GM23338 (cell line): ENCODE measurements at regions not wholly inside any gene's neighbourhood (a gene's known extent, or its start where the extent isn't known, plus 50 kb on each side); places are given as distances from the start of the nearest gene placed in this dataset.

Source experiments
- ATAC-seq: fragments of 200-7000 bp; cut with Tn5 transposase; 3 replicates; pipeline ENCODE4 v1.9.1; 2020
- DNase-seq: peaks from one replicate; pipeline ENCODE4 v3.0.0-alpha.2; 2015; ENCODE audit warnings: low spot score
- H2AFZ ChIP-seq: fragments of 200-600 bp; sonication (generic); 2 replicates; pipeline ENCODE4 v1.8.0; 2016; ENCODE audit warnings: antibody characterized with exemption, mild to moderate bottlenecking, moderate library complexity
- H3F3A ChIP-seq: fragments of 200-600 bp; sonication (generic); replicated peaks from 2 replicates; pipeline ENCODE4 v1.8.0; 2017; ENCODE audit warnings: antibody characterized with exemption, mixed run types, low read depth
- H3K27ac ChIP-seq: fragments of 200-600 bp; sonication (generic); 2 replicates; pipeline ENCODE4 v1.6.1; 2016; ENCODE audit warnings: low read depth
- H3K27me3 ChIP-seq: fragments of 200-600 bp; sonication (generic); 2 replicates; pipeline ENCODE4 v1.8.0; 2016; ENCODE audit warnings: mild to moderate bottlenecking, mixed run types, moderate library complexity; ENCODE audit not compliant: insufficient read depth
- H3K36me3 ChIP-seq: fragments of 200-600 bp; sonication (generic); 2 replicates; pipeline ENCODE4 v1.8.0; 2016; ENCODE audit warnings: mild to moderate bottlenecking; ENCODE audit not compliant: insufficient read depth
- H3K4me1 ChIP-seq: fragments of 200-600 bp; sonication (generic); 2 replicates; pipeline ENCODE4 v1.8.0; 2016; ENCODE audit warnings: mild to moderate bottlenecking, moderate library complexity; ENCODE audit not compliant: insufficient read depth
- H3K4me2 ChIP-seq: fragments of 200-600 bp; sonication (generic); 2 replicates; pipeline ENCODE4 v1.7.1; 2017; ENCODE audit warnings: mixed run types
- H3K4me3 ChIP-seq: fragments of 200-600 bp; sonication (generic); 2 replicates; pipeline ENCODE4 v1.6.1; 2016; ENCODE audit warnings: mixed run types
- H3K79me2 ChIP-seq: fragments of 200-600 bp; sonication (generic); replicated peaks from 2 replicates; pipeline ENCODE4 v1.8.0; 2017; ENCODE audit warnings: mild to moderate bottlenecking; ENCODE audit not compliant: insufficient read depth
- H3K9me2 ChIP-seq: fragments of 200-600 bp; sonication (generic); 2 replicates; pipeline ENCODE4 v1.8.0; 2017; ENCODE audit not compliant: insufficient read depth
- H4K20me1 ChIP-seq: fragments of 200-600 bp; sonication (generic); replicated peaks from 2 replicates; pipeline ENCODE4 v1.8.0; 2017; ENCODE audit warnings: mild to moderate bottlenecking; ENCODE audit not compliant: insufficient read depth
- H3K27ac Mint-ChIP-seq: 2 replicates; pipeline ENCODE4 v1.8.0; 2020; ENCODE audit warnings: inconsistent platforms, mild to moderate bottlenecking, moderate library complexity, mixed read lengths
- H3K27me3 Mint-ChIP-seq: 3 replicates; pipeline ENCODE4 v1.8.0; 2022; ENCODE audit warnings: low read depth, mild to moderate bottlenecking, moderate library complexity, mixed read lengths, inconsistent platforms; ENCODE audit not compliant: insufficient read depth, poor library complexity
- H3K36me3 Mint-ChIP-seq: 3 replicates; pipeline ENCODE4 v1.8.0; 2021; ENCODE audit warnings: low read depth, mild to moderate bottlenecking, inconsistent platforms, moderate library complexity, mixed read lengths
- H3K4me1 Mint-ChIP-seq: 3 replicates; pipeline ENCODE4 v1.8.0; 2020; ENCODE audit warnings: mild to moderate bottlenecking, inconsistent platforms, mixed read lengths
- H3K4me3 Mint-ChIP-seq: 3 replicates; pipeline ENCODE4 v1.8.0; 2021; ENCODE audit warnings: moderate library complexity, mild to moderate bottlenecking, inconsistent platforms, mixed read lengths
- H3K9me3 Mint-ChIP-seq: 3 replicates; pipeline ENCODE4 v1.8.0; 2020; ENCODE audit warnings: moderate library complexity, mild to moderate bottlenecking, inconsistent platforms, mixed read lengths
- CREB1 ChIP-seq: fragments of 250-450 bp; sonication (Bioruptor Pico); IDR thresholded peaks from 2 replicates; pipeline ENCODE4 v1.5.0; 2020; ENCODE audit warnings: low read depth, mild to moderate bottlenecking, moderate library complexity
- CTCF ChIP-seq, 2 experiments: fragments of 200-600 bp in 1 of 2; sonication (generic) in 1 of 2; conservative IDR thresholded peaks; 2 replicates each; pipeline versions ENCODE4 v1.5.1 to v1.6.1; 2016 to 2017; ENCODE audit warnings: antibody characterized with exemption in 2 of 2, low read depth in 2 of 2, mild to moderate bottlenecking in 2 of 2, moderate library complexity in 1 of 2
- ETS1 ChIP-seq: IDR thresholded peaks from 2 replicates; pipeline ENCODE4 v1.6.1; 2016; ENCODE audit warnings: antibody characterized with exemption
- EZH2 ChIP-seq: fragments of 200-600 bp; sonication (generic); IDR thresholded peaks from one replicate; pipeline ENCODE4 v1.8.0; 2017; ENCODE audit warnings: antibody characterized with exemption, mild to moderate bottlenecking, low read depth; ENCODE audit not compliant: unreplicated experiment
- EZH2phosphoT487 ChIP-seq: fragments of 200-600 bp; sonication (generic); IDR thresholded peaks from one replicate; pipeline ENCODE4 v1.8.1; 2018; ENCODE audit warnings: antibody characterized with exemption; ENCODE audit not compliant: unreplicated experiment
- JUNB ChIP-seq: IDR thresholded peaks from one replicate; pipeline ENCODE4 v1.6.1; 2016; ENCODE audit warnings: antibody characterized with exemption; ENCODE audit not compliant: unreplicated experiment
- NANOG ChIP-seq: IDR thresholded peaks from 2 replicates; pipeline ENCODE4 v1.6.1; 2016; ENCODE audit warnings: antibody characterized with exemption, borderline replicate concordance
- POLR2AphosphoS5 ChIP-seq: IDR thresholded peaks from 2 replicates; pipeline ENCODE4 v1.6.1; 2016; ENCODE audit warnings: antibody characterized with exemption, low read depth
- STAT1 ChIP-seq: IDR thresholded peaks from one replicate; pipeline ENCODE4 v1.6.1; 2016; ENCODE audit warnings: antibody characterized with exemption; ENCODE audit not compliant: unreplicated experiment
- ZNF114 ChIP-seq: fragments of 250-450 bp; sonication (Bioruptor Pico); IDR thresholded peaks from 2 replicates; pipeline ENCODE4 v1.5.0; 2020; ENCODE audit warnings: mild to moderate bottlenecking, moderate library complexity
- ZNF331 ChIP-seq: fragments of 250-450 bp; sonication (Bioruptor Pico); IDR thresholded peaks from 2 replicates; pipeline ENCODE4 v1.5.0; 2020; ENCODE audit warnings: low read depth, mild to moderate bottlenecking, moderate library complexity
- TF ChIP-seq, protein P1 (sequence below): fragments of 250-450 bp; sonication (Bioruptor Pico); IDR thresholded peaks from 2 replicates; pipeline ENCODE4 v1.5.0; 2020; ENCODE audit warnings: mild to moderate bottlenecking, moderate library complexity
- TF ChIP-seq, protein P2 (sequence below): IDR thresholded peaks from one replicate; pipeline ENCODE4 v1.6.1; 2018; ENCODE audit warnings: antibody characterized with exemption; ENCODE audit not compliant: unreplicated experiment

DNA sequence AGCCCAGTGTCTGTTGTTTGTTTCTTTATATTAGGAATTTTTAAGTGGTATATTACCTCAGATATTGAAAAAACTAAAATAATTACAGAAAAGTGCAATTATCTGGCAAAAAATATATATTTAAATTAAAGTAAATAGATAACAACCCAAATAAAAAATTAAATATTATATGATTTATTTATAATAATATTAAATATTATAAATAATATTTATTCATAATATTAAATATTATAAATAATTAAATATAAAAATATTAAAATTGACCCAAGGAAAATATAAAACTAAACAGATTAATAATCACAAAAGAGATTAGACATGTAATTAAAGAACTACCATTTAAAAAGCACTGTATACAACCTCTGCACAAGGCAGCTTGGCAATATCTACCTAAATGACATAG lies 331.9 kb upstream of the POGK start:
- TF ChIP-seq ZNF114 (no peak), NANOG (no peak), EZH2 (no peak), CREB1 (CRISPR knock-in tag) (no peak), CTCF (conservative IDR thresholded peaks at IDR 0.05; ENCODE audit: low read depth in 2 of 2) (no peak), ETS1 (no peak), POLR2AphosphoS5 (no peak), STAT1 (no peak), ZNF331 (CRISPR knock-in tag) (no peak), EZH2phosphoT487 (no peak), JUNB (no peak)
- TF ChIP-seq, protein P1, sequence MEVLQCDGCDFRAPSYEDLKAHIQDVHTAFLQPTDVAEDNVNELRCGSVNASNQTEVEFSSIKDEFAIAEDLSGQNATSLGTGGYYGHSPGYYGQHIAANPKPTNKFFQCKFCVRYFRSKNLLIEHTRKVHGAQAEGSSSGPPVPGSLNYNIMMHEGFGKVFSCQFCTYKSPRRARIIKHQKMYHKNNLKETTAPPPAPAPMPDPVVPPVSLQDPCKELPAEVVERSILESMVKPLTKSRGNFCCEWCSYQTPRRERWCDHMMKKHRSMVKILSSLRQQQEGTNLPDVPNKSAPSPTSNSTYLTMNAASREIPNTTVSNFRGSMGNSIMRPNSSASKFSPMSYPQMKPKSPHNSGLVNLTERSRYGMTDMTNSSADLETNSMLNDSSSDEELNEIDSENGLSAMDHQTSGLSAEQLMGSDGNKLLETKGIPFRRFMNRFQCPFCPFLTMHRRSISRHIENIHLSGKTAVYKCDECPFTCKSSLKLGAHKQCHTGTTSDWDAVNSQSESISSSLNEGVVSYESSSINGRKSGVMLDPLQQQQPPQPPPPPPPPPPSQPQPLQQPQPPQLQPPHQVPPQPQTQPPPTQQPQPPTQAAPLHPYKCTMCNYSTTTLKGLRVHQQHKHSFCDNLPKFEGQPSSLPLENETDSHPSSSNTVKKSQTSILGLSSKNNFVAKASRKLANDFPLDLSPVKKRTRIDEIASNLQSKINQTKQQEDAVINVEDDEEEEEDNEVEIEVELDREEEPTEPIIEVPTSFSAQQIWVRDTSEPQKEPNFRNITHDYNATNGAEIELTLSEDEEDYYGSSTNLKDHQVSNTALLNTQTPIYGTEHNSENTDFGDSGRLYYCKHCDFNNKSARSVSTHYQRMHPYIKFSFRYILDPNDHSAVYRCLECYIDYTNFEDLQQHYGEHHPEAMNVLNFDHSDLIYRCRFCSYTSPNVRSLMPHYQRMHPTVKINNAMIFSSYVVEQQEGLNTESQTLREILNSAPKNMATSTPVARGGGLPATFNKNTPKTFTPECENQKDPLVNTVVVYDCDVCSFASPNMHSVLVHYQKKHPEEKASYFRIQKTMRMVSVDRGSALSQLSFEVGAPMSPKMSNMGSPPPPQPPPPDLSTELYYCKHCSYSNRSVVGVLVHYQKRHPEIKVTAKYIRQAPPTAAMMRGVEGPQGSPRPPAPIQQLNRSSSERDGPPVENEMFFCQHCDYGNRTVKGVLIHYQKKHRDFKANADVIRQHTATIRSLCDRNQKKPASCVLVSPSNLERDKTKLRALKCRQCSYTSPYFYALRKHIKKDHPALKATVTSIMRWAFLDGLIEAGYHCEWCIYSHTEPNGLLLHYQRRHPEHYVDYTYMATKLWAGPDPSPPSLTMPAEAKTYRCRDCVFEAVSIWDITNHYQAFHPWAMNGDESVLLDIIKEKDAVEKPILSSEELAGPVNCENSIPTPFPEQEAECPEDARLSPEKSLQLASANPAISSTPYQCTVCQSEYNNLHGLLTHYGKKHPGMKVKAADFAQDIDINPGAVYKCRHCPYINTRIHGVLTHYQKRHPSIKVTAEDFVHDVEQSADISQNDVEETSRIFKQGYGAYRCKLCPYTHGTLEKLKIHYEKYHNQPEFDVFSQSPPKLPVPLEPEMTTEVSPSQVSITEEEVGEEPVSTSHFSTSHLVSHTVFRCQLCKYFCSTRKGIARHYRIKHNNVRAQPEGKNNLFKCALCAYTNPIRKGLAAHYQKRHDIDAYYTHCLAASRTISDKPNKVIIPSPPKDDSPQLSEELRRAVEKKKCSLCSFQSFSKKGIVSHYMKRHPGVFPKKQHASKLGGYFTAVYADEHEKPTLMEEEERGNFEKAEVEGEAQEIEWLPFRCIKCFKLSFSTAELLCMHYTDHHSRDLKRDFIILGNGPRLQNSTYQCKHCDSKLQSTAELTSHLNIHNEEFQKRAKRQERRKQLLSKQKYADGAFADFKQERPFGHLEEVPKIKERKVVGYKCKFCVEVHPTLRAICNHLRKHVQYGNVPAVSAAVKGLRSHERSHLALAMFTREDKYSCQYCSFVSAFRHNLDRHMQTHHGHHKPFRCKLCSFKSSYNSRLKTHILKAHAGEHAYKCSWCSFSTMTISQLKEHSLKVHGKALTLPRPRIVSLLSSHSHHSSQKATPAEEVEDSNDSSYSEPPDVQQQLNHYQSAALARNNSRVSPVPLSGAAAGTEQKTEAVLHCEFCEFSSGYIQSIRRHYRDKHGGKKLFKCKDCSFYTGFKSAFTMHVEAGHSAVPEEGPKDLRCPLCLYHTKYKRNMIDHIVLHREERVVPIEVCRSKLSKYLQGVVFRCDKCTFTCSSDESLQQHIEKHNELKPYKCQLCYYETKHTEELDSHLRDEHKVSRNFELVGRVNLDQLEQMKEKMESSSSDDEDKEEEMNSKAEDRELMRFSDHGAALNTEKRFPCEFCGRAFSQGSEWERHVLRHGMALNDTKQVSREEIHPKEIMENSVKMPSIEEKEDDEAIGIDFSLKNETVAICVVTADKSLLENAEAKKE (CRISPR knock-in tag), result no peak
- TF ChIP-seq, protein P2, sequence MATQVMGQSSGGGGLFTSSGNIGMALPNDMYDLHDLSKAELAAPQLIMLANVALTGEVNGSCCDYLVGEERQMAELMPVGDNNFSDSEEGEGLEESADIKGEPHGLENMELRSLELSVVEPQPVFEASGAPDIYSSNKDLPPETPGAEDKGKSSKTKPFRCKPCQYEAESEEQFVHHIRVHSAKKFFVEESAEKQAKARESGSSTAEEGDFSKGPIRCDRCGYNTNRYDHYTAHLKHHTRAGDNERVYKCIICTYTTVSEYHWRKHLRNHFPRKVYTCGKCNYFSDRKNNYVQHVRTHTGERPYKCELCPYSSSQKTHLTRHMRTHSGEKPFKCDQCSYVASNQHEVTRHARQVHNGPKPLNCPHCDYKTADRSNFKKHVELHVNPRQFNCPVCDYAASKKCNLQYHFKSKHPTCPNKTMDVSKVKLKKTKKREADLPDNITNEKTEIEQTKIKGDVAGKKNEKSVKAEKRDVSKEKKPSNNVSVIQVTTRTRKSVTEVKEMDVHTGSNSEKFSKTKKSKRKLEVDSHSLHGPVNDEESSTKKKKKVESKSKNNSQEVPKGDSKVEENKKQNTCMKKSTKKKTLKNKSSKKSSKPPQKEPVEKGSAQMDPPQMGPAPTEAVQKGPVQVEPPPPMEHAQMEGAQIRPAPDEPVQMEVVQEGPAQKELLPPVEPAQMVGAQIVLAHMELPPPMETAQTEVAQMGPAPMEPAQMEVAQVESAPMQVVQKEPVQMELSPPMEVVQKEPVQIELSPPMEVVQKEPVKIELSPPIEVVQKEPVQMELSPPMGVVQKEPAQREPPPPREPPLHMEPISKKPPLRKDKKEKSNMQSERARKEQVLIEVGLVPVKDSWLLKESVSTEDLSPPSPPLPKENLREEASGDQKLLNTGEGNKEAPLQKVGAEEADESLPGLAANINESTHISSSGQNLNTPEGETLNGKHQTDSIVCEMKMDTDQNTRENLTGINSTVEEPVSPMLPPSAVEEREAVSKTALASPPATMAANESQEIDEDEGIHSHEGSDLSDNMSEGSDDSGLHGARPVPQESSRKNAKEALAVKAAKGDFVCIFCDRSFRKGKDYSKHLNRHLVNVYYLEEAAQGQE, result no peak
- Histone ChIP-seq H2AFZ (no peak overlapping the region), H3K9me2 (no peaks in the 10 kb centered on the region), H3K36me3 (no peaks in the 10 kb centered on the region), H3K4me1 (no peaks in the 10 kb centered on the region), H3K4me2 (no peak overlapping the region), H3K27me3 (no peaks in the 10 kb centered on the region), H3K4me3 (no peak overlapping the region), H3K79me2 (no peaks in the 10 kb centered on the region), H3F3A (no peaks in the 10 kb centered on the region), H4K20me1 (no peaks in the 10 kb centered on the region), H3K27ac (no peak overlapping the region)
- Mint-ChIP-seq H3K27me3 (no peaks in the 10 kb centered on the region), H3K4me3 (no peak overlapping the region), H3K9me3 (peaks cover 9% of the 10 kb centered on the region; the same call in 2 of the 3 replicates), H3K36me3 (no peaks in the 10 kb centered on the region), H3K27ac (no peak overlapping the region), H3K4me1 (no peaks in the 10 kb centered on the region)
- ATAC-seq (no peak), DNase-seq (no peak)
